NCI-H146 treated with DMSO at 0.1 percent for 48 hours (cell line): ENCODE measurements at regions not wholly inside any gene's neighbourhood (a gene's known extent, or its start where the extent isn't known, plus 50 kb on each side); places are given as distances from the start of the nearest gene placed in this dataset.
"Not testable (repeated sequence)": the region's sequence is repeated elsewhere in the genome, so short reads cannot be mapped to it uniquely, and the experiment has no call there.

Experiments used
- DNase-seq: peaks from one replicate; lab custom pipeline; 2025; ENCODE audit not compliant: unreplicated experiment; lab: John Stamatoyannopoulos, UW

- DNase-seq = no peak
These were observed 767.3 kb downstream of the GBE1 start for GRCh38 chr3:80994085-80994665.

DNA sequence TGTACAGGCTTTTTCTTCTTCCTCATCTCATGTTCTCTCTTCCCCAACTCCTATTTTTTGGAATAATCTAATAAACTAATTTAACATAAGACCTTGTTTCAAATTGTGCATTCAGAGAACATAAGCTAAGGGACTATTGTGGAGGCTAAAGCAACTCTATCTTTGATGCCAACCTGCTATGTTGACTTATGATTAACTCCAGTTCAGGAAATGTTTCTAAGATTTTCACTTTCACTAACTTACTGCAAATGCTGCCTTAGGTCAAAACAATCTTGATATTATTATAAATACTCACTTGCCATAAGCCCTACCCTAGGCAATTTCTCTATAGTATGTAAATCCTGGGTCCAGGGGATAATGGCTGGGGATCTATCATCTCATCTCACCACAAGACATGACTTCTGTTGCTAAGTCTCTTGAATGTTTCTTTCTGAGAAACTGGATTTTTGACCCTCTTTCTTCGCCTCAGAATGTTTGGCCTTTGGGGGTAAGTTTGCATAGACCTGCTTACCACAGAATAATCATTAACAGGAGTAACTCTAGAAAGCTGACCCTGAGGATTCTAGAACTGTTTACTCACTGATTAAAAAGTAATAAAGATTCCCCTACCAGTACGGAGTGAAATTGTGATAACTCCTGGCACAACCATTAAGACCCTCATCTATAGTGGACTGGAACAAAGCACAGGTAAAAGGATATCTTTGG is 768.1 kb downstream of the GBE1 start:
- DNase-seq = no peak

- no peak for DNase-seq
These were observed 777.7 kb downstream of the GBE1 start for GRCh38 chr3:80983753-80984152.

DNA sequence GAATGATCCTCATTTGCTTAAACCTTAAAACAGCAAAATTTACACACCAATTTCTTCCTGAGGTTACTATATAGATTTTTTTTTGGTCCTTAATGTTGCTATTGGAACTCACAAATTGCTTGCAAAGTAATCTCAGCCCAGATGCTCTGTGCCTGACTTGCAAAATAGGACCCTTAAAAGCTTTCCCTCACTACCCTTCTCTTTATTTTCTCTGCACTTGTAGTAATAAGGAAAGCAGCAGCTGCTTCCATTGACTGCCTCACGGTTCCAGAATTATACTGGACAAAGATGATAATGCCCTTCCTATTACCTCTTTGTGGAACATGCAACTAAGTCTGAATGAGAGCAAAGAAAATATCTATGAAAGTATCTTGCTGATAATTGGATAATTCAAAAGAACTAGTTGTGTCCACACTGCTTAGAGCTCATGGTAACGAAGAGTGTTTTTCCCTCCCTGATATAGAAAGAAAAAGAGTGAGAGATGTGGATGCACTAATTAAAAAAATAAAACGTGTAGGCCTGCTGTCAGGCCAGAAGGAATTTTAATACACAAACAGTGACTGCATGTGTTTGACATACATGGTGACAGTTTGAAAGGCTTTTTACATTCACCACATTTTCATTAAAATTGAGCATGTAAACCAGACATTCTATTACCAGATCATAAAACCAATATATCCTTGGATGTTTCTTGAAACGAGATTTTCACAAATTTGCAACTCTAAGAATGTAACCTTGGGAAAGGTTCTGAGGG is 783.1 kb downstream of the GBE1 start:
- no peak for DNase-seq

GRCh38 chr3:80970292-80970691 is 791.2 kb downstream of the GBE1 start:
- DNase-seq = no peak

GRCh38 chr3:80929576-80929975 is 831.9 kb downstream of the GBE1 start:
- no peak for DNase-seq

GRCh38 chr3:80914854-80915253 is 846.6 kb downstream of the GBE1 start:
- DNase-seq = no peak

GRCh38 chr3:80898211-80898610 is 863.2 kb downstream of the GBE1 start:
- no peak for DNase-seq

- DNase-seq = not testable (repeated sequence)
These were observed 864.4 kb downstream of the GBE1 start for GRCh38 chr3:80897005-80897404.

GRCh38 chr3:80890571-80890970 is 870.9 kb downstream of the GBE1 start:
- DNase-seq = no peak

DNA sequence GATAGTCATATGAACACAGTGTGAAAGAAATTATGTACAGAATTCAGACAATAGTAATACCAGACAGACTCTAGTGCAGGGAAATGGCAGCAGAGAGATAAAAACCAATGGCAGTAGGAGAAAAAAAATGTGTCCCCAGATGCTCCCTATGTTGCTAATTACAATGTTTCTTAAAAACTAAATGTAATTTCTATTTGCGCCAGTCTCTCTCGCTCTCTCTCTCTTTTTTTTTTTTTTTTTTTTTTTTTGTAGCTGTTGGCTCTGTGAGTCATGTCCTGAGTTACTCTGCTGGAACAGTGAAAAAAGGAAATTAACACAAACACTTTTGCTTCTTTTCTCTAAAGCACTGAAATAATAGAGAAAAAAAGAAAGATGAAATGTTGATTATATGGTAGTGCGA is 871.9 kb downstream of the GBE1 start:
- DNase-seq = no peak

DNA sequence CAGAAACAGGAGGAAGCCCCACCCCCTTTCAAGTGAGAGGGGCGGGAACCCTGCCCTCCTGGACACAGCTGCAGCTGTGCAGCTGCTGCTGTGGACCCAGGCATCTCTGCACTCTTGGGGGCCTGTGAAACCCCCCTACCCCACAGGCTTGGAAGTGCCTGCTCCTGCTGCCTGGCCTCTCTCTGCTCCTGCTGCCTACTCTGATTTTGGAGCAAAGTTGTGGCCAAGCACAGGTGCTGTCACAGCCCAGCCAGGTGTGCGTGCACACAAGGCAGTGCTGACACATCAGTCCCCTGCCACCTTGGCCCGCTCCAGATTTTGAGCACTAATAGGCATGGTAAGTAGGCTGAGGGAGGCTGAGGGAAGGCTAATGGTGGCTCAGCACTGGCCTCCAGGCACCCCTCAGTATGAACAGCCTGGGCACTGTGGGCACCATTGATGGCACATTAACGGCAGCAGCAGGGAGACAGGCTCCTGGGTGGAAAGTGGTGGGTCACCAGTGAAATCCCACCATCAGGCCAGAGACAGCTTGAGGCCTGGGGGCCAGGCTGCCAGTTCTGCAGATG is 890.9 kb downstream of the GBE1 start:
- no peak for DNase-seq

GRCh38 chr3:80855482-80855881 is 906.0 kb downstream of the GBE1 start:
- no peak for DNase-seq

DNA sequence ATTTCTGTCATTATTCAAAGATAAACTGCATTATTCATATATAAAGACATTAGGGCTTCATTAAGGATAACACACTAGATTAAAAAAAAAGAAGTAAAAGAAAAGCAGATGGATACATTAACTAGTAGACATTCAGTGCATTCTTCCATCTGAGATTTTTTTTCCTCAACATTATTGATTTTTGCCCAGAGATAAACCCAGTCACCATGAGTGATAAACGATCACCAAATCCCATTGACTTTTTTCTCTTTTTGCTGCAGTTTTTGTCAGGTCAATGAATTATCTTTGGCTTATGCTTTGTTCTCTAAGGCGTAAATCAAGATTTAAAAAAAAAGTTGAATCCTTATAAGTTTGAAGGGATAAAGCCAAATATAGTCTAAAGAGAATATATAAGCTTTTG is 925.0 kb downstream of the GBE1 start:
- no peak for DNase-seq

GRCh38 chr3:80807577-80807976 is 953.9 kb downstream of the GBE1 start:
- DNase-seq = no peak

DNA sequence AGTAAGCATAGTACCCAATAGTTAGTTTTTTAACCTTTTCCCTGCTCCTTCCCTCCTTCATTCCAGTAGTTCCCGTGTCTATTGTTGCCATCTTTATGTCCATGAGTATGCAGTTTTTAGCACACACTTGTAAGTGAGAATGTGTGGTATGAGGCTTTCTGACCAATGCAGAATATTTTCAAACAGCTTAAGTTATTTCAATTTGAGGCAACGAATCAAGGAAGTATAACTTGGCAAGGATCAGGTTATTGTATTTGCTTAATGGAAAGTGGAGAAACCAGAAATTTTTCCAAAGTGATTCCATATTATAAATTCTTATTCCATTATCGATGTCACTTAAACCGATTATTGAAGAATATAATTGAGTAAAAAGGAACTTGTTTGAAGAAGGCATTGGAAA is 954.8 kb downstream of the GBE1 start:
- DNase-seq = no peak

DNA sequence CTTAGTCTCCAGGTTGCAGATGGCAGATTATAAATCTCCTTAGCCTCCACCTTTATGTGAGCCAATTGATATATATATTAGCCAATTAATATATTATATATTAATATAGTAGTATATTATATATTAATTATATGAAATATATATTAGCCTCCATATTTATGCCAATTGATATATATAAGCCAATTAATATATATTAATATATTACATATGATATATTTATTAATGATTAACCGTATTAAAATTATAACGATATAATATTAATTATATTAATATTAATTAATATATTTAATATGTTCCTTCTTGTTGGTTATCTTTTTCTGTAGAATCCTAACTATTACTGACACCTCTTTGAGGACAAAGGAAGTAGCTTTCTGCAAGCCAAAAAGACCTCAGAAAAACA is 972.5 kb downstream of the GBE1 start:
- DNase-seq = no peak

GRCh38 chr3:80785875-80786274 is 975.6 kb downstream of the GBE1 start:
- no peak for DNase-seq

DNA sequence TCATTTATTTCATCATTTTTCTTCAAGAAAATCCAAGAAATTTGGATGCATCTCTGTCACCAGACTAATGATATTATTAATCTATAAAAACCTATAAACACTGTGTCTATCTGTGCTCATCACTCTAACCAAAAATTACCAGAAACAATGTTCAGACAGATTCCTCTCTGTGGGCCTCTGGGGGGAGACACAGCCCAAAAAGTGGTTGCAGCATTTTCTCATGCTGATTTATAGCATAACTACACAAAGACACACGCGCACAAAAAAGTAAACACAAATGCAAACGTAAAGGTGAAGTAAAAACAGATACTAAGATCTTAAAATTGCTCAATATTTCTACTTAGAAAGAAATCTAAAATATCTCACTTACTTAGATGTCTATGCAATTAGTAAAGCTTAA is 976.0 kb downstream of the GBE1 start:
- no peak for DNase-seq

- no peak for DNase-seq
These were observed 990.4 kb downstream of the GBE1 start for GRCh38 chr3:80771085-80771484.

GRCh38 chr3:80770106-80771074 is 991.1 kb downstream of the GBE1 start:
- DNase-seq = no peak
